ENCODE measurements at regions not wholly inside any gene's neighbourhood (a gene's known extent, or its start where the extent isn't known, plus 50 kb on each side); places are given as distances from the start of the nearest gene placed in this dataset.
"Not testable (repeated sequence)": the region's sequence is repeated elsewhere in the genome, so short reads cannot be mapped to it uniquely, and the experiment has no call there.

DNA sequence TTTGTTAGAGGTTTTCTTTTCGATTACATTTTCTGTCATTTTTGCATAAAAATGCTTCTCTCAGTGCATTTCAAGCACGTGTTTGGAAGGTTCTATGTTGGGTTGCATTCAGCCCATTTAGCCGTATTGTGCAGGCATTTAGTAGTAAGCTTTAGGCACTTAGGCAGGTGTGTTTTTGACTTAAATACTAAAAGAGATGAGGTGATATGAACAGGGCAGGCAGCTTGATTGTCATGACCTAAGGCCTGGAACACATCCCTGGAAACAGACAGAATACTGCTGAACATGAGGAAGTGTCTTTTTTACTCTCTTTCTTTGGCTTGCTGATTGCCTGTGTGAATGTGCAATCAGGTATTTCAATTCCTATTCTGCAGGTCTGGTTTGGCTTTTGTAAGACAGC, 610.5 kb upstream of the MAN1A1 start:
- Histone ChIP-seq H3K4me3 (ENCODE audit: low read length) (no peak overlapping the region), H3K36me3 (ENCODE audit: control insufficient read depth, low read depth, low read length) (no peaks in the 10 kb centered on the region), H3K27me3 (ENCODE audit: control insufficient read depth, insufficient read depth, low read length) (no peaks in the 10 kb centered on the region), H3K27ac (ENCODE audit: low read length) (no peak overlapping the region), H3K9ac (ENCODE audit: low read length) (no peak overlapping the region), H3K9me3 (ENCODE audit: control insufficient read depth, low read depth, low read length) (no peaks in the 10 kb centered on the region), H3K4me1 (ENCODE audit: control insufficient read depth, low read depth, low read length) (peaks cover 14% of the 10 kb centered on the region)

DNA sequence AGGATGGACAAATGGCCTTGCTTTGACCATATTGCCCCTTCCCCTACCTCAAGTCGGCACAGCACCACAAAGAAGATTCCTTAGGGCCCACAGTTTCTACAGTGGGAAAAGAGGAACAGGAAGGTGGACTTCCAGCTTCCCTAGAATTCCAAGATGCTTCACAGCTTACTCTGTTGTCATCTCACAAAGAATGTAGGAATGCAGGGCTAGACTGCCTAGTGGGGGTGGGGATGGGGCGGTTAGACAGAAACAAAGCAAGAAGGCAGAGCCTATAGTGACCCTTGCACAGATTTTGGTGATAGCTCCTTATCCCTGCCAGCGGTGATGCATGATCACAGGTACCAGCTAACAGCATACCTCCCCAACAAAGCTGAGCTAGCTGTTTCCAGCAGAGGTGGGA, 607.6 kb upstream of the MAN1A1 start:
- Histone ChIP-seq H3K27me3 (ENCODE audit: control insufficient read depth, insufficient read depth, low read length) (no peaks in the 10 kb centered on the region), H3K27ac (ENCODE audit: low read length) (no peak overlapping the region), H3K4me3 (ENCODE audit: low read length) (no peak overlapping the region), H3K9ac (ENCODE audit: low read length) (no peak overlapping the region), H3K36me3 (ENCODE audit: control insufficient read depth, low read depth, low read length) (no peaks in the 10 kb centered on the region), H3K9me3 (ENCODE audit: control insufficient read depth, low read depth, low read length) (no peaks in the 10 kb centered on the region), H3K4me1 (ENCODE audit: control insufficient read depth, low read depth, low read length) (peaks cover 14% of the 10 kb centered on the region)

DNA sequence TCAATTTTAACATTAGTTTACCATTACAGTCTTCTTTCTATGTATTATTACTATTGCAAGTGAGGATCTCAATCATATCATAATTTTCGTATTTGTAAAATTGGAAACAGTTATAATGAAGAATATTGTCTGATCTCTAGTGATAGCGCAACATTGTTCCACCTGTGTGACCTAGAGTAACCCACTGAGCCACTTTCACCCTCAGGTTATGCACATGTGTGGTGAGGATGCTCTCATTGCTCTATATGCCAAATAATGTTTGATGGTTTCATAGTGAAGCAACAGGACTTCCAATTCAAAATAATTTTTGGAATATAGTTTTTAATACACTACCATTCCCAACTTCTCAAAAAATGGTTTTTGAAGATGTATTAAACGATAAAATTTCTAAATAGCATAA, 603.1 kb upstream of the MAN1A1 start:
- H3K27me3 ChIP-seq (ENCODE audit: control insufficient read depth, insufficient read depth, low read length): no peaks in the 10 kb centered on the region
- H3K4me1 ChIP-seq (ENCODE audit: control insufficient read depth, low read depth, low read length): peaks cover 7% of the 10 kb centered on the region
- H3K9ac ChIP-seq (ENCODE audit: low read length): no peak overlapping the region
- no peak overlapping the region for H3K4me3 ChIP-seq (ENCODE audit: low read length)
- no peaks in the 10 kb centered on the region for H3K9me3 ChIP-seq (ENCODE audit: control insufficient read depth, low read depth, low read length)
- H3K36me3 ChIP-seq (ENCODE audit: control insufficient read depth, low read depth, low read length): no peaks in the 10 kb centered on the region
- H3K27ac ChIP-seq (ENCODE audit: low read length): no peak overlapping the region

DNA sequence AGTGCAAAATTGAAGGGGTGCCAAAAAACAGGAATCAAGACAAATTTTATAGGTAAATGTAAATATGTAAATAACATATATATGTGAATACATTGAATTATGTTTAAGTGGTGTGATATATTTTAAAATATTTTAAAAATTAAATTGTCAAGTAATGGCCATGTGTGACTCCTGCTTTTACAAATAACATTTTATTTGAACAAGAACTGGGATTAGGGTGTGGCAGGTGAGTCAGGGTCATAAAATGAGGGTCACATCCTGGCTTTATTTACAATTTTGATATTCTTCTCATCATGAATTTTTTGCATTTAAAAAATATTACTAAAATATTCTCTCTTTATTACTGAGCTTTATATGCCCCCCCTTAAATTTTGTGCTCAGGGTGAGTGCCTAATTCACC, 601.1 kb upstream of the MAN1A1 start:
- H3K36me3 ChIP-seq (ENCODE audit: control insufficient read depth, low read depth, low read length): no peaks in the 10 kb centered on the region
- no peaks in the 10 kb centered on the region for H3K9me3 ChIP-seq (ENCODE audit: control insufficient read depth, low read depth, low read length)
- H3K27me3 ChIP-seq (ENCODE audit: control insufficient read depth, insufficient read depth, low read length): no peaks in the 10 kb centered on the region
- no peaks in the 10 kb centered on the region for H3K4me1 ChIP-seq (ENCODE audit: control insufficient read depth, low read depth, low read length)
- no peak overlapping the region for H3K9ac ChIP-seq (ENCODE audit: low read length)
- no peak overlapping the region for H3K4me3 ChIP-seq (ENCODE audit: low read length)
- no peak overlapping the region for H3K27ac ChIP-seq (ENCODE audit: low read length)

DNA sequence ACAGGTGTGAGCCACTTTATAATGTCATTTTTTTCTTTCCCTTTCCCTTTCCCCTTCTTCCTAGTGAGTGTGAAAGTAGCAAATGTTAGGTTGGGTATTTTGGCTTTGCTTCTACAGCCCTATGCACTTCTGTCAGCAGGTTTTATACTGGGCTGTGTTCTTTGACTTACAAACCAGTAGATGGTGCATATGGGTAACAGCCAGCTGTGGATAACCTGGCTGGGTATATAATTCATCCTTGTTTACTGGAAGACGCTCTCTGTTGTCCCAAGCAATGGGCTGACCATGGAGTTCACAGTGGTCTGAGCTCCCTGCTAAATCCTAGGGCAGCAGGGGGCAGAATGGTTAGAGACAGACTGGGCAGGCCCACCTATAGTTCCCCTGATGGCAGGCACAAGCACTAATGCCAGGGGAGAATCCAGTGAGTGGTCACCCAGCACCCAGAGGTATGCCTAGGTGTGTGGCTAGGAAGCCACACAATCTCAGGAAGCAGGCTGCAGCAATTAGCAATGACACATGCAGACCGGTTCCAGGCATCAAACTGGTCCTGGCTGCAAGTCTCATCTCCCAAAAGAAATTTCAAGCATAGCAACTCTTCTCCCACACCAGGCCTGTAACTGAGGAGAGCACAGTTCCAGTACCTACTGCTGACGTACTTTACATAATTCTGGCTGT, 592.7 kb upstream of the MAN1A1 start:
- H3K4me3 ChIP-seq (ENCODE audit: low read length): no peak overlapping the region
- H3K27me3 ChIP-seq (ENCODE audit: control insufficient read depth, insufficient read depth, low read length): no peaks in the 10 kb centered on the region
- no peaks in the 10 kb centered on the region for H3K9me3 ChIP-seq (ENCODE audit: control insufficient read depth, low read depth, low read length)
- H3K4me1 ChIP-seq (ENCODE audit: control insufficient read depth, low read depth, low read length): no peaks in the 10 kb centered on the region
- no peak overlapping the region for H3K27ac ChIP-seq (ENCODE audit: low read length)
- H3K9ac ChIP-seq (ENCODE audit: low read length): no peak overlapping the region
- no peaks in the 10 kb centered on the region for H3K36me3 ChIP-seq (ENCODE audit: control insufficient read depth, low read depth, low read length)

DNA sequence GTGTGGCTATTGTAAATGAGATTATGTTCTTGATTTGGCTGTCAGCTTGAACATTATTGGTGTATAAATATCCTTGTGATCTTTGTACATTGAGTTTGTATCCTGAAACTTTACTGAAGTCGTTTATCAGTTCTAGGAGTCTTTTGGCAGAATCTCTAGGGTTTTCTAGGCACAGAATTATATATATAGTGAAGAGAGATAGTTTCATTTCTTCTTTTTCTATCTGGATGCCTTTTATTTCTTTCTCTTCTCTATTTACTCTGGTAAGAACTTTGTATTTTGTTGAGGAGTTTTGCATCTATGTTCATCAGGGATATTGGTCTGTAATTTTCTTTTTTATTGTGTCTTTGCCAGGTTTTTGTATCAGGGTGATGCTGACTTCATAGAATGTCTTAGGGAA, 589.2 kb upstream of the MAN1A1 start:
- Histone ChIP-seq H3K4me3 (ENCODE audit: low read length) (no peak overlapping the region), H3K36me3 (ENCODE audit: control insufficient read depth, low read depth, low read length) (no peaks in the 10 kb centered on the region), H3K4me1 (ENCODE audit: control insufficient read depth, low read depth, low read length) (no peaks in the 10 kb centered on the region), H3K9me3 (ENCODE audit: control insufficient read depth, low read depth, low read length) (no peaks in the 10 kb centered on the region), H3K9ac (ENCODE audit: low read length) (no peak overlapping the region), H3K27me3 (ENCODE audit: control insufficient read depth, insufficient read depth, low read length) (no peaks in the 10 kb centered on the region), H3K27ac (ENCODE audit: low read length) (no peak overlapping the region)

DNA sequence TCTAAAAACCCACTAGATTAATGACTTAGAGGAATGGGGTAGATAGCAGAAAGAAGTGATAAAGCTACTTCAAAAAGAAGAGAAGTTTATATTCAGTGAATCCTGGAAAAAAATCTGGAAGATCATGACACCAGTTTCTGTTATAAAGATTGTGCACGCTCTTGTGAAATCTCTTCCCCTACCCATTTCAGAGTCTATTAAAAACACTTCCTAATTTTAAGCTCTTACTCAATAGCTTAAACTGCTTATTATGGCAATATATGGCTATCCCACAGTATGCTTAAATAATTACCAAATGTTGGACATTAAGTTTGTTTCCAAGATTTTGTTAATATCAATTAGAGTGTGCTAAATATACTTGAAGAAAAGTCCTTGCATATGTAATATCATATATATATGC, 585.3 kb upstream of the MAN1A1 start:
- Histone ChIP-seq H3K4me1 (ENCODE audit: control insufficient read depth, low read depth, low read length) (no peaks in the 10 kb centered on the region), H3K9ac (ENCODE audit: low read length) (no peak overlapping the region), H3K36me3 (ENCODE audit: control insufficient read depth, low read depth, low read length) (no peaks in the 10 kb centered on the region)

DNA sequence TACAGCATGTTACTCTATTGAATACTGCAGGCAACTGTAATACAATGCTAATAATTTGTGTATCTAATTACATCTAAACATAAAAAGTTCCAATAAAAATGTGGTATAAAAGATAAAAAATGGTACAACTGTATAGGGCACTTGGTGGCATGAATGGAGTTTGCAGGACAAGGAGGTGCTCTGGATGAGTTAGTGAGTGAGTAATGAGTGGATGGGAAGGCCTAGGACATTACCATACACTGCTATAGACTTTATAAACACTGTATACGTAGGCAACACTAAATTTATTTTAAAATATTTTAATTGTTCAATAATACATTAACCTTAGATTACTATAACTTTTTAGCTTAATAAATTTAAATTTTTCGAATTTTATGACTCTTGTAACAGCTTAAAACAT, 579.6 kb upstream of the MAN1A1 start:
- no peaks in the 10 kb centered on the region for H3K4me1 ChIP-seq (ENCODE audit: control insufficient read depth, low read depth, low read length)
- H3K27ac ChIP-seq (ENCODE audit: low read length): no peak overlapping the region
- no peak overlapping the region for H3K4me3 ChIP-seq (ENCODE audit: low read length)
- H3K9ac ChIP-seq (ENCODE audit: low read length): no peak overlapping the region
- H3K9me3 ChIP-seq (ENCODE audit: control insufficient read depth, low read depth, low read length): no peaks in the 10 kb centered on the region
- no peaks in the 10 kb centered on the region for H3K36me3 ChIP-seq (ENCODE audit: control insufficient read depth, low read depth, low read length)
- H3K27me3 ChIP-seq (ENCODE audit: control insufficient read depth, insufficient read depth, low read length): no peaks in the 10 kb centered on the region

More for the DNA sequence above, 585.3 kb upstream of the MAN1A1 start:
- Histone ChIP-seq H3K27me3 (ENCODE audit: control insufficient read depth, insufficient read depth, low read length) (no peaks in the 10 kb centered on the region), H3K27ac (ENCODE audit: low read length) (no peak overlapping the region), H3K4me3 (ENCODE audit: low read length) (no peak overlapping the region), H3K9me3 (ENCODE audit: control insufficient read depth, low read depth, low read length) (no peaks in the 10 kb centered on the region)

DNA sequence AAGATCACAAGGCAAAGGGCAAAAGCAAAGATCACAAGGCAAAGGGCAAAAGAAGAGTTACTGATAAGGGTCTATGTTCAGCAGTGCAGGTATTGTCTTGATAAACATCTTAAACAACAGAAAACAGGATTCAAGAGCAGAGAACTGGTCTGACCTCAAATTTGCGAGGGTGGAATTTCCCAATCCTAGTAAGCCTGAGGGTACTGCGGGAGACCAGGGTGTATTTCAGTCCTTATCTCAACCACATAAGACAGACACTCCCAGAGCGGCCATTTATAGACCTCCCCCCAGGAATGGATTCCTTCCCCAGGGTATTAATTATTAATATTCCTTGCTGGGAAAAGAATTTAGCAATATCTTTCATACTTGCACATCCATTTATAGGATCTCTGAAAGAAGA, 575.3 kb upstream of the MAN1A1 start:
- H3K27me3 ChIP-seq (ENCODE audit: control insufficient read depth, insufficient read depth, low read length): not testable (repeated sequence)

DNA sequence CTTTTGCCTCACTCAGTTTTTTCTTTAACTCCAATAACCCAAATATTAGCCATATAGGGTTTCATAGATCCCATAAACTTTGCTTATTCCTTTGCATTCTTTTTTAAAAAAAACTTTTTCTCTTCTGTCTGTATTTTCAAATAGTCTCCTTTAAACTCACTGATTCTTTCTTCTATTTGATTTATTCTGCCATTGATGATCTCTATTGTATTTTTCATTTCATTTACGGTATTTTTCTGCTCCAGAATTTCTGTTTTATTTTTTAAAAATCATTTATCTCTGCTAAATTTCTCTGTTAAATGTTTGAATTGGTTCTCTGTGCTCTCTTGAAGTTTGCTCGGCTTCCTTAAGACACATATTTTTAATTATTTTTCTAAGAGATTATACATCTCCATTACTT, 573.3 kb upstream of the MAN1A1 start:
- Histone ChIP-seq H3K27me3 (ENCODE audit: control insufficient read depth, insufficient read depth, low read length) (no peaks in the 10 kb centered on the region), H3K27ac (ENCODE audit: low read length) (no peak overlapping the region), H3K4me3 (ENCODE audit: low read length) (no peak overlapping the region), H3K9ac (ENCODE audit: low read length) (no peak overlapping the region), H3K4me1 (ENCODE audit: control insufficient read depth, low read depth, low read length) (no peaks in the 10 kb centered on the region), H3K36me3 (ENCODE audit: control insufficient read depth, low read depth, low read length) (no peaks in the 10 kb centered on the region), H3K9me3 (ENCODE audit: control insufficient read depth, low read depth, low read length) (peaks cover 10% of the 10 kb centered on the region)

More for the DNA sequence above, 575.3 kb upstream of the MAN1A1 start:
- H3K36me3 ChIP-seq (ENCODE audit: control insufficient read depth, low read depth, low read length); H3K4me3 ChIP-seq (ENCODE audit: low read length); H3K9ac ChIP-seq (ENCODE audit: low read length); H3K27ac ChIP-seq (ENCODE audit: low read length); H3K9me3 ChIP-seq (ENCODE audit: control insufficient read depth, low read depth, low read length); H3K4me1 ChIP-seq (ENCODE audit: control insufficient read depth, low read depth, low read length): not testable (repeated sequence)

DNA sequence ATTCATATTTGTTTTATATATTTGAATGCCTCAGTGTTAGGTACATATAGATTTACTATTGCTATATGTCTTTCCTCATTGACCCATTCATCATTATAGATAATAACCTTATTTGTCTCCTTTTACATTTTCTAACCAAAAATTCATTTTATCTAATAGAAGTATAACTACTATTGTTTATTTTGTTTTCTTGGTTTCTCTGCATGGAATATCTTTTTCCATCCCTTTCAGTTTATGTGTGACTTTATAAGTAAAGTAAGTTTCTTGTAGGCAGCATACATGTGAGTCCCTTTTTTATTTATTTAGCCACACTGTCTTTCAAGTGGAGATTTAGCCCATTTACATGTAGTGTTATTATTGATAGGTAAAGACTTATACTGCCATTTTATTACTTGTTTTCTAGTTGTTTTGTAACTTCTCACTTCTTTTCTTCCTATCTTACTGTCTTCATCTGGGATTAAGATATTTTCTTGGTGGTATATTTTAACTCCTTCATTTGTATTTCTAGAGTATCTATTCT, 572.0 kb upstream of the MAN1A1 start:
- H3K27me3 ChIP-seq (ENCODE audit: control insufficient read depth, insufficient read depth, low read length): no peaks in the 10 kb centered on the region
- H3K9ac ChIP-seq (ENCODE audit: low read length): no peak overlapping the region
- no peaks in the 10 kb centered on the region for H3K4me1 ChIP-seq (ENCODE audit: control insufficient read depth, low read depth, low read length)
- no peak overlapping the region for H3K27ac ChIP-seq (ENCODE audit: low read length)
- H3K36me3 ChIP-seq (ENCODE audit: control insufficient read depth, low read depth, low read length): no peaks in the 10 kb centered on the region
- H3K9me3 ChIP-seq (ENCODE audit: control insufficient read depth, low read depth, low read length): peaks cover 10% of the 10 kb centered on the region
- H3K4me3 ChIP-seq (ENCODE audit: low read length): no peak overlapping the region

DNA sequence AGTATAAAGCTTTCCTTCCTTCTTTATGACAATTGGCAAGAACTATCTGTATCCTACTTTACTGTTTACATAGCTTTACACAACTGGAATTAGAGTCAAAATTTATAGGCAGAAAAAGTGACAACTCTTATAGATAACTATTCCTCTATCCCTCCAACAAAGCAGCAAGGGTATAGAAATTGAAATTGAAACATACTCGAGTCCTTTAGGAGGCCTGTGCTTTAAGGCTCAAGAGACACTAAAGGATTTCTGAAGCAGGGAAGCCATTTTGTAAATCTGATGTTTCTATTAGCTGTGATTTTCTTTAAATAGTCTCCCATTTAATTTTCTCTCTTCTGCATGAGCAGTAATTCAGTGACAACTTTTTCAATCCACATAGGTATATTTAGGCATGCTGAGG, 567.6 kb upstream of the MAN1A1 start:
- no peaks in the 10 kb centered on the region for H3K36me3 ChIP-seq (ENCODE audit: control insufficient read depth, low read depth, low read length)
- peaks cover 6% of the 10 kb centered on the region for H3K9me3 ChIP-seq (ENCODE audit: control insufficient read depth, low read depth, low read length)
- no peak overlapping the region for H3K27ac ChIP-seq (ENCODE audit: low read length)
- H3K4me1 ChIP-seq (ENCODE audit: control insufficient read depth, low read depth, low read length): no peaks in the 10 kb centered on the region
- no peak overlapping the region for H3K4me3 ChIP-seq (ENCODE audit: low read length)
- H3K9ac ChIP-seq (ENCODE audit: low read length): no peak overlapping the region
- H3K27me3 ChIP-seq (ENCODE audit: control insufficient read depth, insufficient read depth, low read length): no peaks in the 10 kb centered on the region
